SK-N-MC (cell line): ENCODE measurements at regions not wholly inside any gene's neighbourhood (a gene's known extent, or its start where the extent isn't known, plus 50 kb on each side); places are given as distances from the start of the nearest gene placed in this dataset.

Experiments
- EZH2 ChIP-seq: fragments of 200-600 bp; sonication (generic); IDR thresholded peaks from one replicate; pipeline ENCODE4 v1.6.1; 2017; ENCODE audit warnings: antibody characterized with exemption
- FOXP2 ChIP-seq: optimal IDR thresholded peaks from 2 replicates; pipeline ENCODE3; 2011; ENCODE audit warnings: mild to moderate bottlenecking, moderate library complexity; ENCODE audit not compliant: insufficient read depth; ENCODE audit errors: extremely low read length, control extremely low read depth
- POLR2AphosphoS5 ChIP-seq: IDR thresholded peaks from 2 replicates; pipeline ENCODE4 v1.6.1; 2012; ENCODE audit warnings: mild to moderate bottlenecking, low read depth, low read length, borderline replicate concordance

- TF ChIP-seq POLR2AphosphoS5 (no peak), EZH2 (no peak), FOXP2 (no peak)
Observed at GRCh38 chr2:144931480-144931879, 411.6 kb upstream of the ZEB2 start.
